GM18868 (cell line): ENCODE measurements at regions not wholly inside any gene's neighbourhood (a gene's known extent, or its start where the extent isn't known, plus 50 kb on each side); places are given as distances from the start of the nearest gene placed in this dataset.
"Not testable (repeated sequence)": the region's sequence is repeated elsewhere in the genome, so short reads cannot be mapped to it uniquely, and the experiment has no call there.

Experiments
- ATAC-seq: cut with Tn5 transposase; IDR thresholded peaks from one replicate; pipeline ENCODE4 v1.9.1; 2021; ENCODE audit warnings: mild to moderate bottlenecking, moderate library complexity; ENCODE audit not compliant: unreplicated experiment

GRCh38 chr11:13782390-13783075 lies 114.1 kb downstream of the FAR1 start:
- ATAC-seq: no peak

- no peak for ATAC-seq
Observed at GRCh38 chr11:13784441-13784840, 116.0 kb downstream of the FAR1 start.

- no peak for ATAC-seq
Observed at GRCh38 chr11:13784855-13785254, 116.4 kb downstream of the FAR1 start.

GRCh38 chr11:13786688-13787087 lies 118.2 kb downstream of the FAR1 start:
- ATAC-seq: no peak

GRCh38 chr11:13797616-13798015 lies 129.1 kb downstream of the FAR1 start:
- ATAC-seq: not testable (repeated sequence)

GRCh38 chr11:13800901-13801300 lies 132.4 kb downstream of the FAR1 start:
- ATAC-seq: no peak

- ATAC-seq: no peak
Observed at GRCh38 chr11:13818325-13818724, 144.2 kb upstream of the SPON1 start.

GRCh38 chr11:13826505-13827278 lies 135.8 kb upstream of the SPON1 start:
- no peak for ATAC-seq

- ATAC-seq: no peak
Observed at GRCh38 chr11:13831696-13832095, 130.8 kb upstream of the SPON1 start.

- no peak for ATAC-seq
Observed at GRCh38 chr11:13834463-13834862, 128.1 kb upstream of the SPON1 start.

- no peak for ATAC-seq
Observed at GRCh38 chr11:13836666-13837065, 125.9 kb upstream of the SPON1 start.

- no peak for ATAC-seq
Observed at GRCh38 chr11:13837286-13837685, 125.2 kb upstream of the SPON1 start.

GRCh38 chr11:13841393-13841792 lies 121.1 kb upstream of the SPON1 start:
- ATAC-seq: no peak

- no peak for ATAC-seq
Observed at GRCh38 chr11:13848031-13848430, 114.5 kb upstream of the SPON1 start.

GRCh38 chr11:13850231-13851005 lies 112.1 kb upstream of the SPON1 start:
- ATAC-seq: no peak

GRCh38 chr11:13851691-13852090 lies 110.8 kb upstream of the SPON1 start:
- ATAC-seq: no peak

- no peak for ATAC-seq
Observed at GRCh38 chr11:13852481-13852880, 110.0 kb upstream of the SPON1 start.

- ATAC-seq: no peak
Observed at GRCh38 chr11:13857828-13858227, 104.7 kb upstream of the SPON1 start.

- ATAC-seq: no peak
Observed at GRCh38 chr11:13859892-13860291, 102.6 kb upstream of the SPON1 start.

- no peak for ATAC-seq
Observed at GRCh38 chr11:13861411-13861810, 101.1 kb upstream of the SPON1 start.

- no peak for ATAC-seq
Observed at GRCh38 chr11:13862845-13863392, 99.6 kb upstream of the SPON1 start.
